Vagina (tissue), 2 donors: ENCODE measurements at regions not wholly inside any gene's neighbourhood (a gene's known extent, or its start where the extent isn't known, plus 50 kb on each side); places are given as distances from the start of the nearest gene placed in this dataset.

Experiments
- DNase-seq, 2 donors: peaks; one replicate each; pipeline ENCODE4 v3.0.0-alpha.2; 2017; ENCODE audit errors: extremely low spot score in 2 of 2
- H3K27ac ChIP-seq: fragments of 200-600 bp; sonication (generic); one replicate; pipeline ENCODE4 v1.5.1; 2019
- H3K27me3 ChIP-seq: fragments of 200-600 bp; sonication (generic); one replicate; pipeline ENCODE4 v1.5.1; 2019
- H3K36me3 ChIP-seq, 2 donors: fragments of 200-600 bp; sonication (generic); one replicate each; pipeline ENCODE4 v1.5.1; 2017 to 2019
- H3K4me1 ChIP-seq: fragments of 200-600 bp; sonication (generic); one replicate; pipeline ENCODE4 v1.5.1; 2019
- H3K4me3 ChIP-seq, 2 donors: fragments of 200-600 bp; sonication (generic); 1 replicate in 1 of 2; 2 replicates in 1 of 2; pipeline ENCODE4 v1.5.1; 2016 to 2019
- H3K9me3 ChIP-seq: fragments of 200-600 bp; sonication (generic); one replicate; pipeline ENCODE4 v1.5.1; 2019
- CTCF ChIP-seq, 3 experiments: fragments of 450-650 bp in 2 of 3; fragments of 200-600 bp in 1 of 3; sonication (generic) in 1 of 3; IDR thresholded peaks; one replicate each; pipeline ENCODE4 v1.5.1; 2017 to 2019; ENCODE audit warnings: antibody characterized with exemption in 3 of 3, mild to moderate bottlenecking in 2 of 3, moderate library complexity in 2 of 3
- POLR2A ChIP-seq, 2 donors: fragments of 450-650 bp; IDR thresholded peaks; one replicate each; pipeline ENCODE4 v1.6.1; 2017; ENCODE audit warnings: antibody characterized with exemption in 2 of 2, mild to moderate bottlenecking in 2 of 2, moderate library complexity in 2 of 2
- POLR2AphosphoS5 ChIP-seq, 2 donors: sonication (generic); formaldehyde crosslinking; IDR thresholded peaks; one replicate each; pipeline ENCODE4 v1.9.0; 2017; ENCODE audit warnings: antibody characterized with exemption in 2 of 2, mild to moderate bottlenecking in 2 of 2, low read depth in 1 of 2; ENCODE audit not compliant: insufficient read depth in 1 of 2
- intact Hi-C: fragments of 100-400 bp; cut with DNase I; formaldehyde crosslinking; loops from one replicate; pipeline ENCODE4 v1.15.1; 2023

DNA sequence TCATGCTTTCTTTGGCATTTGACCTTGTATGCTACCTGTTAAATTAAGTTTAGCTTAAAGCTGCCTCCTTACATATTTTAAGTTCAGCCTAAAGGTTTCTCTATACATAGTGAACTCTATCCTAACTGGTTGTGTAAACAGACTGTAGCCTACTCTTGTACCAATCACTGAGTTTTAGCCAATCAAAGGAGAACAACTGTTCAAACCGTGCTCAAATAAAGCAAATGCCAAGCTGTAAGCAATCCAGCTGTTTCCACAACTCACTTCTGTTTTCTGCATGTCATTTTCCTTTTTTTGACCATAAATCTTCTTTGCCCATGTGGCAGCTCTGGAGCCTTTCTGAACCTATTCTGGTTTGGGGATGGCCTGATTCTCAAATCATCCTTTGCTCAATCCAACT, 1603.8 kb upstream of the ACVR2A start:
- Histone ChIP-seq H3K4me1 (no peaks in the 10 kb centered on the region), H3K27me3 (no peaks in the 10 kb centered on the region), H3K36me3 (no peaks in the 10 kb centered on the region), H3K4me3 (no peak overlapping the region), H3K27ac (no peak overlapping the region), H3K9me3 (no peaks in the 10 kb centered on the region)
- DNase-seq: no peak
- intact Hi-C loops: no loop called here
- TF ChIP-seq POLR2AphosphoS5 (IDR thresholded peaks at IDR 0.05; ENCODE audit: insufficient read depth in 1 of 2, low read depth in 1 of 2) (no peak), POLR2A (IDR thresholded peaks at IDR 0.05) (no peak), CTCF (IDR thresholded peaks at IDR 0.05) (no peak)

- Histone ChIP-seq H3K27me3 (no peaks in the 10 kb centered on the region), H3K4me3 (no peak overlapping the region), H3K9me3 (no peaks in the 10 kb centered on the region), H3K36me3 (no peaks in the 10 kb centered on the region), H3K4me1 (no peaks in the 10 kb centered on the region), H3K27ac (no peak overlapping the region)
- TF ChIP-seq POLR2AphosphoS5 (IDR thresholded peaks at IDR 0.05; ENCODE audit: insufficient read depth in 1 of 2, low read depth in 1 of 2) (no peak), CTCF (IDR thresholded peaks at IDR 0.05) (no peak)
- DNase-seq: no peak
- intact Hi-C loops: no loop called here
Measured at GRCh38 chr2:146240391-146240790, 1604.4 kb upstream of the ACVR2A start.

GRCh38 chr2:146239392-146240135, 1605.3 kb upstream of the ACVR2A start:
- H3K4me3 ChIP-seq: no peak overlapping the region
- TF ChIP-seq POLR2A (IDR thresholded peaks at IDR 0.05): no peak
- no peak for TF ChIP-seq CTCF (IDR thresholded peaks at IDR 0.05)
- no peak for TF ChIP-seq POLR2AphosphoS5 (IDR thresholded peaks at IDR 0.05; ENCODE audit: insufficient read depth in 1 of 2, low read depth in 1 of 2)
- intact Hi-C loops: no loop called here
- no peaks in the 10 kb centered on the region for H3K9me3 ChIP-seq
- H3K36me3 ChIP-seq: no peaks in the 10 kb centered on the region
- H3K4me1 ChIP-seq: no peaks in the 10 kb centered on the region
- DNase-seq: no peak
- no peaks in the 10 kb centered on the region for H3K27me3 ChIP-seq
- H3K27ac ChIP-seq: no peak overlapping the region

- no peaks in the 10 kb centered on the region for H3K27me3 ChIP-seq
- DNase-seq: no peak
- no peak overlapping the region for H3K27ac ChIP-seq
- H3K4me1 ChIP-seq: no peaks in the 10 kb centered on the region
- intact Hi-C loops: no loop called here
- H3K4me3 ChIP-seq: no peak overlapping the region
- TF ChIP-seq POLR2A (IDR thresholded peaks at IDR 0.05): no peak
- TF ChIP-seq POLR2AphosphoS5 (IDR thresholded peaks at IDR 0.05; ENCODE audit: insufficient read depth in 1 of 2, low read depth in 1 of 2): no peak
- TF ChIP-seq CTCF (IDR thresholded peaks at IDR 0.05): no peak
- no peaks in the 10 kb centered on the region for H3K36me3 ChIP-seq
- no peaks in the 10 kb centered on the region for H3K9me3 ChIP-seq
Measured at GRCh38 chr2:146238254-146238966, 1606.4 kb upstream of the ACVR2A start.

DNA sequence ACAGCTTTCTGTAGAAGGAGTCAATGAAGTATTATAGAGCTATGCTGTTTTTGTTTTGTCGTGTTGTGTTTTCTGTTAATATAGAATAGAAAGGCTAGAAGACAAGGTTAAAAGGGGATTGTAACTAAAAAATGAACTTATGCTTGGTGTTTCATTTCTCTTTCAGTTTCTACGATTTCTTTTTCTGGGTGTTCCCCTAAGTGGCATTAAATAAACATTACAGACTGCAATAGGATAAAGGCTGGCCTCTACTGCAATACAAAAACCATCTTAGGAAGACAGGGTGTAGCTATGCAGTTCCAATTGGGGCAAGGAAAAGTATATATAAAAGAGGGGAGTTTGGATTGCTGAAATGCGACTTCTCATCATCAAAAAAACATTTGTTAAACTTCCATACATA, 1609.7 kb upstream of the ACVR2A start:
- TF ChIP-seq CTCF (IDR thresholded peaks at IDR 0.05): no peak
- TF ChIP-seq POLR2A (IDR thresholded peaks at IDR 0.05): no peak
- no peak for TF ChIP-seq POLR2AphosphoS5 (IDR thresholded peaks at IDR 0.05; ENCODE audit: insufficient read depth in 1 of 2, low read depth in 1 of 2)
- Histone ChIP-seq H3K4me1 (no peaks in the 10 kb centered on the region), H3K27me3 (no peaks in the 10 kb centered on the region), H3K4me3 (no peak overlapping the region), H3K27ac (no peak overlapping the region), H3K36me3 (no peaks in the 10 kb centered on the region), H3K9me3 (no peaks in the 10 kb centered on the region)
- intact Hi-C loops: no loop called here
- DNase-seq: no peak
